ENCODE measurements at regions not wholly inside any gene's neighbourhood (a gene's known extent, or its start where the extent isn't known, plus 50 kb on each side); places are given as distances from the start of the nearest gene placed in this dataset.

GRCh38 chr5:2857837-2858236, 106.4 kb upstream of the IRX2 start:
- TF ChIP-seq CTCF (IDR thresholded peaks at IDR 0.05) (no peak), POLR2A (IDR thresholded peaks at IDR 0.05) (no peak), EP300 (IDR thresholded peaks at IDR 0.05) (no peak)

Data from sigmoid colon (tissue), 4 donors.